NK-92 treated with Interleukin-12 subunit alpha and Interleukin-12 subunit beta, amount 100 ng/mL, for 24 hours (cell line): ENCODE measurements at regions not wholly inside any gene's neighbourhood (a gene's known extent, or its start where the extent isn't known, plus 50 kb on each side); places are given as distances from the start of the nearest gene placed in this dataset.
"Not testable (repeated sequence)": the region's sequence is repeated elsewhere in the genome, so short reads cannot be mapped to it uniquely, and the experiment has no call there.

ENCODE experiments used
- DNase-seq: peaks from one replicate; lab custom pipeline; 2025; lab: John Stamatoyannopoulos, UW

GRCh38 chrX:122913134-122913533 is 270.9 kb upstream of the GRIA3 start:
- DNase-seq = no peak

- DNase-seq = no peak
Measured at GRCh38 chrX:122913764-122914163, 270.3 kb upstream of the GRIA3 start.

GRCh38 chrX:122914256-122914655 is 269.8 kb upstream of the GRIA3 start:
- DNase-seq = no peak

DNA sequence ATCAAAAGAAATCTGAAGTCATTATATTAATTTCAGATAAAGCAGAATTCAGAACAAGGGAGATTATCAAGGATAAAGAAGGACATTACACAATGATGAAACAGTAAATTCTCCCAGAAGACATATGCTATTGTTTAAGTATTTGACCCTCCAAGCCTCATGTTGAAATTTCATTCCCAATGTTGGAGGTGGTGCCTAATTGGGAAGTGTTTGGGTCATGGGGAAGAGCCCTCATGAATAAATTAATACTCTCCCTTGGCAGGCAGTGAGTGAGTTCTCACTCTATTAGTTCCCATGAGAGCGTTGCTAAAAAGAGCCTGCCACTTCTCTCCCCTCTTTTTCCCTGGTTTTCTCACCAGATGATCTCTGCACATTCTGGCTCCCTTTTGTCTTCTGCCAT is 249.9 kb upstream of the GRIA3 start:
- DNase-seq = no peak

DNA sequence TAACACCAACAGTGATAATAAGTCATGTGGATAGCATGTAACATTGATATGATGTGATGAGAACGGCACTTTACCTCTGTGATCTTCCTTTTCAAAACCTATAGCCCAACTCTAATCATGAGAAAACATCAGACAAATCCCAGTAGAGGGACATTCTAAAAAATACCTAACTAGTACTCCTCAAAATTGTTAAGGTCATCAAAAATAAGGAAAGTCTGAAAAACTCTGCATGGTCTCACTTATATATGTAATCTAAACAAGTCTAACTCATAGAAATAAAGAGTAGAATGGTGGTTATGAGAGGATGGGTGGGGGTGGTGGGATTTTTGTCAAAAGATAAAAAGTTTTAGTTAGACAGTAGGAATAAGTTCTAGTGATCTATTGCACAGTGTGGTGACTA is 243.9 kb upstream of the GRIA3 start:
- no peak for DNase-seq

DNA sequence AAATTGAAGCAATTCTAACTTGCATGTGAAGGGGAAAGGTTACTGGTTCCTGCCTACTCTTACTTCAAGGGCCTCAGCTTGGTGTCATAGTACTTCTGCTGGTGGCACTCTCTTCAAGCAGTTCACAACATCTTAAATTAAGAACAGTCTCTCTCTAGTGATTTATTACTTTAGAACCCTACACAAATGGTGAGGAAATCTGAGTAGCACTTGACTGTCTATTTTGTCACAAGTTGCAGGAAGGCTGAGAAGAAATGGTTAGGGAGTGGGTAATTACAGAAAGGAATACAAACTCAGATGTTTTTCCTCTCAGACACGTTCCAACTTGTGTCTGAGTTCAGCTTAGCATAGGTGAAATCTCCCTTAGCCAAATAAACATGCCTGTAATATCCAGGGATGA is 242.3 kb upstream of the GRIA3 start:
- DNase-seq = no peak

GRCh38 chrX:122943918-122944317 is 240.2 kb upstream of the GRIA3 start:
- no peak for DNase-seq

DNA sequence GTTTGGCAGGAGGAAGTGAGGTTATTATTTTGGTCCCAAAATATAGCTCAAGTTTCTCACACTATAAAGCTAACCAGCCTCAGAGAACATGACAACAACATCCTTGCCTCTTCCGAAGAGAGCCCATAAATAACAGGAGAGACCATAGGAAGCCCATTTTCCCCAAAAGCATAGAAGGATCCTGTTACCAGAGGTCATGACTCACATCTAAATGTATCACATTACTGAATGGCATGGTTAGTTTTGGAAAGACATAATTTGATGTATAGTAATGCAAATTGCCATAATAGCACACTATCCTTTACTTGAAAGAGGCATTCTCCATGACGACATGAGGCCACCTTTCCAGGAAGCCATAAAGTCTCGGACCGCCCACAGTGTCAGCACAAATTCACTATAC is 238.8 kb upstream of the GRIA3 start:
- DNase-seq = no peak

- no peak for DNase-seq
Measured at GRCh38 chrX:122972604-122973003, 211.5 kb upstream of the GRIA3 start.

GRCh38 chrX:122982521-122982920 is 201.6 kb upstream of the GRIA3 start:
- no peak for DNase-seq

GRCh38 chrX:123002844-123003243 is 181.2 kb upstream of the GRIA3 start:
- DNase-seq = not testable (repeated sequence)

DNA sequence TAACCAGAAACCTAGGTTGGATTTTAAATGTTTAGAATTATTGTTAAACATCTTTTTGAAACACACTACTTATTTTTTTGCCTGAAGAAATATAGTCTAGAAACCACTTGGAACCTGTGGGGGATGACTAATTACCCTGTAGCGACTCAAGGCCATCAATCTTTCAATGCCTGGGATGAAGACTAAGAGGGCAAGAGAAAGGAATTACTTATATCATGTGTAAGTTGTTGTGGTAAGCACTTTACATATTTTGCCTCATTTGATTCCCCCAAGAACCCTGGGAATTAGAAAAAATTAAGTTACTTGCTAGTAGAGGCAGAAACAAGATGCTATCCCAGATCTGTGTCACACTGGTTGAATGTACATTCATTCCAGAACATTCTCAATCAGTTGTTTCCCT is 170.9 kb upstream of the GRIA3 start:
- DNase-seq = no peak

DNA sequence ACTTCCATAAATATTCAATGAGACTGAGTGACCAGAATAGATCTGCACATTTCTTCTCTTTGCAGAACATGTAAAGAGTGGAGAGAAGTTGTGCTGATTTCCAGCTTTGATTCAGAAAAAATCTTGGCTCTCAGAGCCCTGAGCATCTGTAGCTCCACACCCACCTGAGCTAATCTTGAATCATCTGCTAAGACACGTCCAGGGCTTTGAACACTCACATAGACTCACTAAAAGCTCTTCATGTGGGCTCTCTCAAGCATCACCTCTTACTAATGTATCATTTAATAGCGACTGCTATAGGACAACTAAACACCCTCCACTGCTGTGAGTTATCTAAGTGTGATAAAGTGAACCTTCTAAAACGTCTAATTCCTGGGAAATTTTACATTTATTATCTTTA is 147.7 kb upstream of the GRIA3 start:
- DNase-seq = no peak

- no peak for DNase-seq
Measured at GRCh38 chrX:123049071-123049625, 134.9 kb upstream of the GRIA3 start.

GRCh38 chrX:123060986-123061385 is 123.1 kb upstream of the GRIA3 start:
- DNase-seq = no peak

- DNase-seq = no peak
Measured at GRCh38 chrX:123064053-123064452, 120.0 kb upstream of the GRIA3 start.

DNA sequence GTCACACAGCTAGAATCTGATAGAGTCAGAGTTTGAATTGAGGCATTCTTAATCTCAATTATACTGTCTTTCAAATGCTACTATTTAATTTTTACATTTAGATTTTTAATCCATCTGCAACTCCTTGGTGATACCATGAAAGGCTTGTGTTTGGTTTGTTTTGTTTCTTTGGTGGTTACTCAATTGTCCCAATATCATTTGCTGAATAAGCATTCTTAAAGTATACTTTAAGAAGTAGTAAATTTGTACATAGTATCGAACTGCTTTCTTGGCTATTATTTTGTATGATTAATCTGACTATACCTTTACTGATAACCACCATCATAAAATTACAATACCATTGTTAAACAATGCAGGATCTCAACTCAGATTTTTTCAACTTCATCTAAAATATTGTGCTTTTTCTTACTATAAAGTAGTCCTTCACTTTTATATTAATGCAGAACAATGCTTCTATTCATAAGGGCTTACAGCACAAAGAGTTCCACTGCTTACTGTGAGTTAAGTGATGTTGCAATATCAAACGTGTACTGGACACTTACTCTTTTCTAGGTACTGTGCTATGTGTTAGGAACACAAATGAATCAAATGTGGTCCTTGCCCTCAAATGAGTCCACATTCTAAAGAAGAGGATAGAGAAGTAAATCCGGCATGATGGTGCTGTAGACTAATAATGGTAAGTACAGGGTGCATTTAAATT is 111.2 kb upstream of the GRIA3 start:
- no peak for DNase-seq

GRCh38 chrX:123075947-123076561 is 108.0 kb upstream of the GRIA3 start:
- DNase-seq = no peak

DNA sequence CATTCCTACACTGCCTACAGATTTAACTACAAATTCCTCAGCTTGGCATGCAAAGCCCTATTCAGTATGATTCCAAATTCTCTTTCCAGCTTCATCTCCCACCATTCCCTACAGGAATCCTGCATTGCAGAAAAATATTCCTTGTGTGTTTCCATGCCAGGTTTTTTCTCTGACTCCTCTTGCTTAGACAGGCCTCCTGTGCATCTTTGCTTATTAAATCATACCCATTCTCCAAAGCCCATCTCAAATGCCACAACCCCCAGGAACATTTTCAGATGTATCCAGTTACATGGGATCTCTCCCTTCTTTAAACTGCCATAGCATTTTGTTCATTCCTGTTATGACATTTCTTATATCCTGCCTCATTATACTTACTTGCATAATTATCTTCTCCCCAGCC is 106.4 kb upstream of the GRIA3 start:
- DNase-seq = no peak

- DNase-seq = no peak
Measured at GRCh38 chrX:123080065-123080464, 104.0 kb upstream of the GRIA3 start.

DNA sequence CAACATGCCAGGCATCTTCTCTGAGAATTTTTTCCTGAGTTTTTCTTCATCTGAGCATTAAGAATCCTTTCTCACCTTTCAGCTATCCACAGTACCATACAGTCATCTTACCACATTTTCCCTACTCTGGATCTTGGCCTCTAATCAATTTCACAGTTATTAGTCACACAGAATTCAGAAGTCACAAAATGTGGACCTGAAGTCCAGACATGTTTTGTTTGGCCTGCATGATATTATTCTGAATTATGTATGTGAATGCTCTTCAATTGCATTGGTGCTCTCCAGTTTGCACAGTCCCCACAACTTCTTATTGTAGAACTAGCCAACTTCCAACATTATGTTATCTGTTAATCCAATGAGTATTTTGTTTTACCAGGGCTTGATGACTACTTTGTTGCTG is 102.3 kb upstream of the GRIA3 start:
- no peak for DNase-seq

GRCh38 chrX:123083924-123084323 is 100.2 kb upstream of the GRIA3 start:
- DNase-seq = no peak

- DNase-seq = no peak
Measured at GRCh38 chrX:123084797-123085196, 99.3 kb upstream of the GRIA3 start.
